CD8-positive, alpha-beta memory T cell (primary cell): ENCODE measurements at regions not wholly inside any gene's neighbourhood (a gene's known extent, or its start where the extent isn't known, plus 50 kb on each side); places are given as distances from the start of the nearest gene placed in this dataset.
"Not testable (repeated sequence)": the region's sequence is repeated elsewhere in the genome, so short reads cannot be mapped to it uniquely, and the experiment has no call there.

Experiments
- CTCF ChIA-PET: fragments of 350-600 bp; sonication (Branson Sonifier 250); formaldehyde crosslinking; loops from one replicate; lab custom pipeline; 2021; ENCODE audit warnings: antibody characterized with exemption; lab: Charles Lee
- POLR2A ChIA-PET: fragments of 350-600 bp; sonication (Branson Sonifier 250); formaldehyde crosslinking; loops from one replicate; lab custom pipeline; 2021; ENCODE audit warnings: antibody characterized with exemption; lab: Charles Lee
- DNase-seq, 5 donors: peaks; one replicate each; pipeline versions ENCODE4 v3.0.0 to v3.0.0-alpha.2; 2020 to 2022; ENCODE audit warnings: mixed read lengths in 1 of 5
- H3K27ac ChIP-seq: one replicate; pipeline ENCODE4 v1.7.0; 2013; ENCODE audit warnings: low read depth, mild to moderate bottlenecking, low read length, moderate library complexity
- H3K27me3 ChIP-seq: 2 replicates; pipeline ENCODE4 v1.7.0; 2013; ENCODE audit warnings: low read length, mild to moderate bottlenecking; ENCODE audit not compliant: insufficient read depth, poor library complexity, severe bottlenecking
- H3K36me3 ChIP-seq: 2 replicates; pipeline ENCODE4 v1.7.0; 2013; ENCODE audit warnings: mild to moderate bottlenecking, low read length, moderate library complexity; ENCODE audit not compliant: insufficient read depth
- H3K4me1 ChIP-seq: 2 replicates; pipeline ENCODE4 v1.7.0; 2013; ENCODE audit warnings: mild to moderate bottlenecking, low read length, moderate library complexity; ENCODE audit not compliant: insufficient read depth
- H3K4me3 ChIP-seq: 2 replicates; pipeline ENCODE4 v1.7.0; 2013; ENCODE audit warnings: mild to moderate bottlenecking, low read length
- H3K9me3 ChIP-seq: 2 replicates; pipeline ENCODE4 v1.7.0; 2013; ENCODE audit warnings: mild to moderate bottlenecking, low read length
- H3K27ac Mint-ChIP-seq, 8 donors: one replicate each; pipeline ENCODE4 v1.8.0; 2020 to 2021; ENCODE audit warnings: mixed read lengths in 8 of 8, mild to moderate bottlenecking in 6 of 8, inconsistent platforms in 3 of 8, moderate library complexity in 3 of 8
- H3K27me3 Mint-ChIP-seq, 2 donors: one replicate each; pipeline ENCODE4 v1.8.0; 2020 to 2021; ENCODE audit warnings: mixed read lengths in 2 of 2, mild to moderate bottlenecking in 1 of 2, moderate library complexity in 1 of 2
- H3K36me3 Mint-ChIP-seq, 3 donors: one replicate each; pipeline ENCODE4 v1.8.0; 2020 to 2021; ENCODE audit warnings: mixed read lengths in 3 of 3, inconsistent platforms in 1 of 3, mild to moderate bottlenecking in 1 of 3
- H3K4me1 Mint-ChIP-seq, 3 donors: one replicate each; pipeline ENCODE4 v1.8.0; 2020 to 2021; ENCODE audit warnings: mixed read lengths in 3 of 3, inconsistent platforms in 1 of 3, mild to moderate bottlenecking in 1 of 3
- H3K4me3 Mint-ChIP-seq, 7 donors: one replicate each; pipeline ENCODE4 v1.8.0; 2020 to 2021; ENCODE audit warnings: mixed read lengths in 7 of 7, mild to moderate bottlenecking in 6 of 7, moderate library complexity in 4 of 7, inconsistent platforms in 2 of 7
- H3K9me3 Mint-ChIP-seq, 5 donors: one replicate each; pipeline ENCODE4 v1.8.0; 2020 to 2022; ENCODE audit warnings: mixed read lengths in 5 of 5, mild to moderate bottlenecking in 3 of 5, moderate library complexity in 2 of 5, inconsistent platforms in 1 of 5

DNA sequence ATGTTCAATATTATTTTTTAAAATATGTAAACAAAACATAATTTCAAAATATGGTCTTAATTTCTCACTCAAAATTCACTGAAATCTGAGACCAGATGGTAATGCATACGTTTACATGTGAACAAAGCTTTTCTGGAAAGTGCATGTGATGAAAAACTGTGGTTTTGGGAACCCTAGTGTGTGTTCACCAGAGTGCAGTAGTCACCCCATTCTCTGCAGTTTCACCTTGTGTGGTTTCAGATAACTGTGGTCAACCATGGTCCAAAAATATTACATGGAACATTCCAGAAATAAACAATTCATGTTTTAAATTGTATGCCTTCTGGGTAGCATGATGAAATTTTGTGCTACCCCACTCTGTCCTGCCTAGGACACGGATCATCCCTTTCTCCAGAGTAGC is 2021.9 kb downstream of the MRPL39 start:
- no peak overlapping the region for H3K27ac ChIP-seq
- H3K4me1 ChIP-seq: no peaks in the 10 kb centered on the region
- Mint-ChIP-seq H3K36me3 (no peaks in the 10 kb centered on the region), H3K9me3 (peaks cover 0 to 4% (median 0%) of the 10 kb centered on the region in 5 donors), H3K27ac (no peak overlapping the region), H3K4me3 (no peak overlapping the region), H3K4me1 (no peaks in the 10 kb centered on the region), H3K27me3 (no peaks in the 10 kb centered on the region)
- ChIA-PET POLR2A (no interaction called here), CTCF (no interaction called here)
- H3K9me3 ChIP-seq: no peaks in the 10 kb centered on the region
- H3K36me3 ChIP-seq: no peaks in the 10 kb centered on the region
- no peak for DNase-seq
- no peak overlapping the region for H3K4me3 ChIP-seq
- no peaks in the 10 kb centered on the region for H3K27me3 ChIP-seq

GRCh38 chr21:23579573-23579972 is 2027.7 kb downstream of the MRPL39 start:
- Mint-ChIP-seq H3K27me3 (no peaks in the 10 kb centered on the region), H3K4me1 (no peaks in the 10 kb centered on the region), H3K9me3 (peaks cover 0 to 3% (median 2%) of the 10 kb centered on the region in 5 donors), H3K27ac (no peak overlapping the region), H3K4me3 (no peak overlapping the region), H3K36me3 (no peaks in the 10 kb centered on the region)
- DNase-seq: no peak
- CTCF ChIA-PET: no interaction called here
- Histone ChIP-seq H3K36me3 (no peaks in the 10 kb centered on the region), H3K9me3 (no peaks in the 10 kb centered on the region), H3K27me3 (no peaks in the 10 kb centered on the region), H3K27ac (no peak overlapping the region), H3K4me1 (no peaks in the 10 kb centered on the region), H3K4me3 (no peak overlapping the region)
- POLR2A ChIA-PET: no interaction called here

GRCh38 chr21:23578027-23578426 is 2029.3 kb downstream of the MRPL39 start:
- DNase-seq: no peak
- Mint-ChIP-seq H3K4me1 (no peaks in the 10 kb centered on the region), H3K4me3 (no peak overlapping the region), H3K27me3 (no peaks in the 10 kb centered on the region), H3K36me3 (no peaks in the 10 kb centered on the region), H3K9me3 (peaks cover 0 to 3% (median 2%) of the 10 kb centered on the region in 5 donors), H3K27ac (no peak overlapping the region)
- Histone ChIP-seq H3K36me3 (no peaks in the 10 kb centered on the region), H3K4me1 (no peaks in the 10 kb centered on the region), H3K27me3 (no peaks in the 10 kb centered on the region), H3K4me3 (no peak overlapping the region), H3K9me3 (no peaks in the 10 kb centered on the region), H3K27ac (no peak overlapping the region)
- CTCF ChIA-PET: no interaction called here
- POLR2A ChIA-PET: no interaction called here

GRCh38 chr21:23574932-23575331 is 2032.3 kb downstream of the MRPL39 start:
- ChIA-PET CTCF (no interaction called here), POLR2A (no interaction called here)
- no peak overlapping the region for H3K4me3 ChIP-seq
- H3K4me3 Mint-ChIP-seq: no peak overlapping the region
- H3K4me1 ChIP-seq: no peaks in the 10 kb centered on the region
- no peaks in the 10 kb centered on the region for H3K9me3 ChIP-seq
- no peaks in the 10 kb centered on the region for H3K27me3 Mint-ChIP-seq
- H3K36me3 ChIP-seq: no peaks in the 10 kb centered on the region
- no peaks in the 10 kb centered on the region for H3K36me3 Mint-ChIP-seq
- peaks cover 0 to 4% (median 2%) of the 10 kb centered on the region in 5 donors for H3K9me3 Mint-ChIP-seq
- H3K27me3 ChIP-seq: no peaks in the 10 kb centered on the region
- H3K27ac Mint-ChIP-seq: no peak overlapping the region
- no peak overlapping the region for H3K27ac ChIP-seq
- H3K4me1 Mint-ChIP-seq: no peaks in the 10 kb centered on the region
- no peak for DNase-seq

- H3K4me1 ChIP-seq, POLR2A ChIA-PET, H3K27ac Mint-ChIP-seq, H3K4me3 ChIP-seq, H3K9me3 ChIP-seq, H3K27ac ChIP-seq, CTCF ChIA-PET, H3K36me3 Mint-ChIP-seq, DNase-seq, H3K27me3 ChIP-seq, H3K36me3 ChIP-seq, H3K4me1 Mint-ChIP-seq, H3K27me3 Mint-ChIP-seq, H3K4me3 Mint-ChIP-seq: not testable (repeated sequence)
- H3K9me3 Mint-ChIP-seq: peaks cover 1 to 12% (median 2%) of the 10 kb centered on the region in 5 donors
Observed at GRCh38 chr21:23548924-23549323, 2058.4 kb downstream of the MRPL39 start.

GRCh38 chr21:23543333-23543732 is 2063.9 kb downstream of the MRPL39 start:
- Mint-ChIP-seq H3K4me3 (no peak overlapping the region), H3K4me1 (no peaks in the 10 kb centered on the region), H3K27me3 (no peaks in the 10 kb centered on the region), H3K36me3 (no peaks in the 10 kb centered on the region), H3K9me3 (peaks cover 0 to 11% (median 2%) of the 10 kb centered on the region in 5 donors), H3K27ac (no peak overlapping the region)
- Histone ChIP-seq H3K36me3 (no peaks in the 10 kb centered on the region), H3K9me3 (no peaks in the 10 kb centered on the region), H3K27me3 (no peaks in the 10 kb centered on the region), H3K4me1 (no peaks in the 10 kb centered on the region), H3K27ac (no peak overlapping the region), H3K4me3 (no peak overlapping the region)
- no peak for DNase-seq
- ChIA-PET POLR2A (no interaction called here), CTCF (no interaction called here)

GRCh38 chr21:23542097-23542496 is 2065.2 kb downstream of the MRPL39 start:
- Histone ChIP-seq H3K27ac (no peak overlapping the region), H3K9me3 (no peaks in the 10 kb centered on the region), H3K27me3 (no peaks in the 10 kb centered on the region), H3K4me3 (no peak overlapping the region), H3K4me1 (no peaks in the 10 kb centered on the region), H3K36me3 (no peaks in the 10 kb centered on the region)
- Mint-ChIP-seq H3K4me3 (no peak overlapping the region), H3K27ac (no peak overlapping the region), H3K36me3 (no peaks in the 10 kb centered on the region), H3K27me3 (no peaks in the 10 kb centered on the region), H3K9me3 (peaks cover 0 to 9% (median 2%) of the 10 kb centered on the region in 5 donors), H3K4me1 (no peaks in the 10 kb centered on the region)
- no peak for DNase-seq
- ChIA-PET CTCF (no interaction called here), POLR2A (no interaction called here)

- no peaks in the 10 kb centered on the region for H3K9me3 ChIP-seq
- no peak overlapping the region for H3K27ac ChIP-seq
- Mint-ChIP-seq H3K9me3 (peaks cover 0 to 9% (median 2%) of the 10 kb centered on the region in 5 donors), H3K36me3 (no peaks in the 10 kb centered on the region), H3K27ac (no peak overlapping the region), H3K4me1 (no peaks in the 10 kb centered on the region), H3K4me3 (no peak overlapping the region), H3K27me3 (no peaks in the 10 kb centered on the region)
- ChIA-PET POLR2A (no interaction called here), CTCF (no interaction called here)
- no peak for DNase-seq
- no peaks in the 10 kb centered on the region for H3K36me3 ChIP-seq
- H3K27me3 ChIP-seq: no peaks in the 10 kb centered on the region
- H3K4me1 ChIP-seq: no peaks in the 10 kb centered on the region
- no peak overlapping the region for H3K4me3 ChIP-seq
Observed at GRCh38 chr21:23541571-23541970, 2065.7 kb downstream of the MRPL39 start.

- no peaks in the 10 kb centered on the region for H3K27me3 ChIP-seq
- ChIA-PET CTCF (no interaction called here), POLR2A (no interaction called here)
- H3K27me3 Mint-ChIP-seq: no peaks in the 10 kb centered on the region
- no peak overlapping the region for H3K27ac Mint-ChIP-seq
- DNase-seq: no peak
- H3K36me3 Mint-ChIP-seq: no peaks in the 10 kb centered on the region
- no peaks in the 10 kb centered on the region for H3K4me1 ChIP-seq
- peaks cover 0 to 20% (median 0%) of the 10 kb centered on the region in 5 donors for H3K9me3 Mint-ChIP-seq
- no peaks in the 10 kb centered on the region for H3K9me3 ChIP-seq
- H3K27ac ChIP-seq: no peak overlapping the region
- no peak overlapping the region for H3K4me3 Mint-ChIP-seq
- no peaks in the 10 kb centered on the region for H3K36me3 ChIP-seq
- H3K4me1 Mint-ChIP-seq: no peaks in the 10 kb centered on the region
- H3K4me3 ChIP-seq: no peak overlapping the region
Observed at GRCh38 chr21:23534850-23535249, 2072.4 kb downstream of the MRPL39 start.
